Activated T-cell treated with anti-CD3 and anti-CD28 coated beads, Interleukin-2, amount 50 U/mL, for 72 hours (primary cell): ENCODE measurements at regions not wholly inside any gene's neighbourhood (a gene's known extent, or its start where the extent isn't known, plus 50 kb on each side); places are given as distances from the start of the nearest gene placed in this dataset.

Experiments used
- ATAC-seq, 2 donors: fragments of 150-1000 bp; cut with Tn5 transposase; replicated peaks in 1 of 2; 2 replicates each; pipeline ENCODE4 v1.10.0; 2021; ENCODE audit warnings: moderate library complexity in 2 of 2, mild to moderate bottlenecking in 1 of 2
- DNase-seq, 2 donors: peaks; one replicate each; pipeline ENCODE4 v3.0.0; 2021 to 2022; ENCODE audit warnings: mixed read lengths in 1 of 2
- H3K27ac Mint-ChIP-seq: one replicate; pipeline ENCODE4 v1.8.0; 2022; ENCODE audit warnings: mild to moderate bottlenecking, moderate library complexity, mixed read lengths
- H3K27me3 Mint-ChIP-seq: one replicate; pipeline ENCODE4 v1.8.0; 2022; ENCODE audit warnings: low read depth, mixed read lengths
- H3K36me3 Mint-ChIP-seq, 2 donors: one replicate each; pipeline ENCODE4 v1.8.0; 2022; ENCODE audit warnings: mixed read lengths in 2 of 2, mild to moderate bottlenecking in 1 of 2; ENCODE audit not compliant: insufficient read depth in 2 of 2
- H3K4me1 Mint-ChIP-seq: one replicate; pipeline ENCODE4 v1.8.0; 2022; ENCODE audit warnings: low read depth, mixed read lengths
- H3K4me3 Mint-ChIP-seq, 2 donors: one replicate each; pipeline ENCODE4 v1.8.0; 2022; ENCODE audit warnings: mild to moderate bottlenecking in 2 of 2, mixed read lengths in 2 of 2, moderate library complexity in 2 of 2
- H3K9me3 Mint-ChIP-seq, 2 donors: one replicate each; pipeline ENCODE4 v1.8.0; 2022; ENCODE audit warnings: mixed read lengths in 2 of 2

- Mint-ChIP-seq H3K27ac (no peak overlapping the region), H3K27me3 (peaks cover 2% of the 10 kb centered on the region), H3K9me3 (no peaks in the 10 kb centered on the region), H3K36me3 (no peaks in the 10 kb centered on the region), H3K4me3 (no peak overlapping the region), H3K4me1 (no peaks in the 10 kb centered on the region)
- ATAC-seq (no peak), DNase-seq (no peak)
These were observed 57.3 kb downstream of the MAF start for GRCh38 chr16:79543219-79543618.

GRCh38 chr16:79542237-79542774 is 58.2 kb downstream of the MAF start:
- ATAC-seq, result no peak
- no peak overlapping the region for H3K4me3 Mint-ChIP-seq
- H3K36me3 Mint-ChIP-seq, result no peaks in the 10 kb centered on the region
- DNase-seq, result no peak
- H3K27me3 Mint-ChIP-seq, result no peaks in the 10 kb centered on the region
- no peaks in the 10 kb centered on the region for H3K4me1 Mint-ChIP-seq
- no peaks in the 10 kb centered on the region for H3K9me3 Mint-ChIP-seq
- H3K27ac Mint-ChIP-seq, result no peak overlapping the region

GRCh38 chr16:79540825-79541595 is 59.5 kb downstream of the MAF start:
- H3K9me3 Mint-ChIP-seq, result no peaks in the 10 kb centered on the region
- H3K27ac Mint-ChIP-seq, result no peak overlapping the region
- H3K4me3 Mint-ChIP-seq, result no peak overlapping the region
- DNase-seq, result no peak
- no peaks in the 10 kb centered on the region for H3K36me3 Mint-ChIP-seq
- ATAC-seq, result no peak
- no peaks in the 10 kb centered on the region for H3K4me1 Mint-ChIP-seq
- no peaks in the 10 kb centered on the region for H3K27me3 Mint-ChIP-seq

GRCh38 chr16:79537584-79537983 is 63.0 kb downstream of the MAF start:
- Mint-ChIP-seq H3K9me3 (no peaks in the 10 kb centered on the region), H3K4me3 (no peak overlapping the region), H3K27me3 (no peaks in the 10 kb centered on the region), H3K36me3 (no peaks in the 10 kb centered on the region), H3K4me1 (no peaks in the 10 kb centered on the region), H3K27ac (no peak overlapping the region)
- DNase-seq, result no peak
- no peak for ATAC-seq

GRCh38 chr16:79536958-79537357 is 63.6 kb downstream of the MAF start:
- no peak overlapping the region for H3K4me3 Mint-ChIP-seq
- H3K36me3 Mint-ChIP-seq, result no peaks in the 10 kb centered on the region
- no peak overlapping the region for H3K27ac Mint-ChIP-seq
- ATAC-seq (no peak), DNase-seq (no peak)
- H3K27me3 Mint-ChIP-seq, result no peaks in the 10 kb centered on the region
- H3K9me3 Mint-ChIP-seq, result no peaks in the 10 kb centered on the region
- no peaks in the 10 kb centered on the region for H3K4me1 Mint-ChIP-seq

- no peaks in the 10 kb centered on the region for H3K4me1 Mint-ChIP-seq
- no peak overlapping the region for H3K4me3 Mint-ChIP-seq
- DNase-seq (no peak), ATAC-seq (no peak)
- H3K27me3 Mint-ChIP-seq, result no peaks in the 10 kb centered on the region
- no peaks in the 10 kb centered on the region for H3K36me3 Mint-ChIP-seq
- H3K9me3 Mint-ChIP-seq, result no peaks in the 10 kb centered on the region
- H3K27ac Mint-ChIP-seq, result no peak overlapping the region
These were observed 65.4 kb downstream of the MAF start for GRCh38 chr16:79535130-79535529.

- DNase-seq (no peak), ATAC-seq (no peak)
- Mint-ChIP-seq H3K4me1 (no peaks in the 10 kb centered on the region), H3K36me3 (no peaks in the 10 kb centered on the region), H3K27me3 (no peaks in the 10 kb centered on the region), H3K4me3 (no peak overlapping the region), H3K9me3 (no peaks in the 10 kb centered on the region), H3K27ac (no peak overlapping the region)
These were observed 66.4 kb downstream of the MAF start for GRCh38 chr16:79534143-79534542.

- Mint-ChIP-seq H3K4me3 (no peak overlapping the region), H3K27ac (no peak overlapping the region), H3K27me3 (no peaks in the 10 kb centered on the region), H3K9me3 (no peaks in the 10 kb centered on the region), H3K36me3 (no peaks in the 10 kb centered on the region), H3K4me1 (no peaks in the 10 kb centered on the region)
- no peak for DNase-seq
- no peak for ATAC-seq
These were observed 67.2 kb downstream of the MAF start for GRCh38 chr16:79533292-79533691.

GRCh38 chr16:79532785-79533184 is 67.8 kb downstream of the MAF start:
- H3K9me3 Mint-ChIP-seq, result no peaks in the 10 kb centered on the region
- H3K27ac Mint-ChIP-seq, result no peak overlapping the region
- DNase-seq, result no peak
- no peaks in the 10 kb centered on the region for H3K27me3 Mint-ChIP-seq
- no peaks in the 10 kb centered on the region for H3K36me3 Mint-ChIP-seq
- no peak for ATAC-seq
- no peak overlapping the region for H3K4me3 Mint-ChIP-seq
- no peaks in the 10 kb centered on the region for H3K4me1 Mint-ChIP-seq

- no peaks in the 10 kb centered on the region for H3K27me3 Mint-ChIP-seq
- no peak overlapping the region for H3K4me3 Mint-ChIP-seq
- H3K27ac Mint-ChIP-seq, result no peak overlapping the region
- H3K4me1 Mint-ChIP-seq, result no peaks in the 10 kb centered on the region
- no peak for ATAC-seq
- DNase-seq, result no peak
- H3K36me3 Mint-ChIP-seq, result no peaks in the 10 kb centered on the region
- H3K9me3 Mint-ChIP-seq, result no peaks in the 10 kb centered on the region
These were observed 68.3 kb downstream of the MAF start for GRCh38 chr16:79532273-79532672.

- H3K4me1 Mint-ChIP-seq, result no peaks in the 10 kb centered on the region
- ATAC-seq, result no peak
These were observed 72.2 kb downstream of the MAF start for GRCh38 chr16:79528338-79528737.

GRCh38 chr16:79523971-79524370 is 76.6 kb downstream of the MAF start:
- H3K4me3 Mint-ChIP-seq, result no peak overlapping the region
- H3K9me3 Mint-ChIP-seq, result peaks cover 2 to 3% of the 10 kb centered on the region in 2 donors
- ATAC-seq (no peak), DNase-seq (no peak)
- H3K4me1 Mint-ChIP-seq, result no peaks in the 10 kb centered on the region
- H3K27ac Mint-ChIP-seq, result no peak overlapping the region
- H3K36me3 Mint-ChIP-seq, result no peaks in the 10 kb centered on the region
- H3K27me3 Mint-ChIP-seq, result peaks cover 40% of the 10 kb centered on the region

More at GRCh38 chr16:79528338-79528737, 72.2 kb downstream of the MAF start:
- Mint-ChIP-seq H3K27me3 (peaks cover 11% of the 10 kb centered on the region), H3K36me3 (no peaks in the 10 kb centered on the region), H3K27ac (no peak overlapping the region), H3K4me3 (no peak overlapping the region), H3K9me3 (no peaks in the 10 kb centered on the region)
- DNase-seq, result no peak

- H3K36me3 Mint-ChIP-seq, result no peaks in the 10 kb centered on the region
- peaks cover 2 to 3% of the 10 kb centered on the region in 2 donors for H3K9me3 Mint-ChIP-seq
- no peak overlapping the region for H3K4me3 Mint-ChIP-seq
- peak in 1 of 2 donors; percentile 6 for DNase-seq
- no peak overlapping the region for H3K27ac Mint-ChIP-seq
- peak in 1 of 2 donors; percentile 61 for ATAC-seq
- no peaks in the 10 kb centered on the region for H3K4me1 Mint-ChIP-seq
- peaks cover 29% of the 10 kb centered on the region for H3K27me3 Mint-ChIP-seq
These were observed 81.1 kb downstream of the MAF start for GRCh38 chr16:79519448-79519847.

GRCh38 chr16:79517156-79517555 is 83.4 kb downstream of the MAF start:
- peaks cover 2 to 3% of the 10 kb centered on the region in 2 donors for H3K9me3 Mint-ChIP-seq
- H3K27ac Mint-ChIP-seq, result no peak overlapping the region
- no peaks in the 10 kb centered on the region for H3K36me3 Mint-ChIP-seq
- ATAC-seq (no peak), DNase-seq (no peak)
- no peak overlapping the region for H3K4me3 Mint-ChIP-seq
- H3K27me3 Mint-ChIP-seq, result peaks cover 36% of the 10 kb centered on the region
- H3K4me1 Mint-ChIP-seq, result no peaks in the 10 kb centered on the region
